ENCODE measurements at regions not wholly inside any gene's neighbourhood (a gene's known extent, or its start where the extent isn't known, plus 50 kb on each side); places are given as distances from the start of the nearest gene placed in this dataset.

DNA sequence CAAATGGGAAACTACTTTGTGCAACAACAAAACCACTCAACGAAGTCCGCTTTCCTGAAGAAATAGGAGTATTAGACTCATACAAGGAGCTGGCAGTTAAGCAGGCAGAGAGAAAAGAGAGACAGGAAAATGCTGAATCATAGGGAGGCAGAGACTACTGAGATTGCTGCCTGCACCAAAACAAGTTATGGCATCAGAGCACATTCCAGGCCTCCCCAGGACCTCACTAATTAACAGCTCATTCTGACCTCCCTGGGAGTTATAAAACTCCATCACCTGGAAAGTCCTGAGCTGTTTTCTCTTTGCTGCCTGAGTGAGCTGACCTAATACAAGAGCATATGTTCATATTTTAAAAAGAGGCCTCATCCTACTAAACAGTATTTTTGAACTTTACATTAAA lies 741.0 kb downstream of the MCTP2 start:
- Histone ChIP-seq H3K27me3 (ENCODE audit: insufficient read depth, poor library complexity, severe bottlenecking) (no peaks in the 10 kb centered on the region), H3K36me3 (ENCODE audit: low read depth) (no peaks in the 10 kb centered on the region), H3K4me3 (ENCODE audit: severe bottlenecking) (no peak overlapping the region), H3K9me3 (ENCODE audit: severe bottlenecking) (no peaks in the 10 kb centered on the region), H3K27ac (ENCODE audit: poor library complexity, severe bottlenecking) (no peak overlapping the region), H3K4me1 (ENCODE audit: insufficient read depth, poor library complexity, severe bottlenecking) (no peaks in the 10 kb centered on the region)
- DNase-seq (ENCODE audit: low spot score): no peak
- peak; percentile 53; the same call in 2 of the 3 replicates for ATAC-seq (ENCODE audit: low read depth)
- TF ChIP-seq, protein P1, sequence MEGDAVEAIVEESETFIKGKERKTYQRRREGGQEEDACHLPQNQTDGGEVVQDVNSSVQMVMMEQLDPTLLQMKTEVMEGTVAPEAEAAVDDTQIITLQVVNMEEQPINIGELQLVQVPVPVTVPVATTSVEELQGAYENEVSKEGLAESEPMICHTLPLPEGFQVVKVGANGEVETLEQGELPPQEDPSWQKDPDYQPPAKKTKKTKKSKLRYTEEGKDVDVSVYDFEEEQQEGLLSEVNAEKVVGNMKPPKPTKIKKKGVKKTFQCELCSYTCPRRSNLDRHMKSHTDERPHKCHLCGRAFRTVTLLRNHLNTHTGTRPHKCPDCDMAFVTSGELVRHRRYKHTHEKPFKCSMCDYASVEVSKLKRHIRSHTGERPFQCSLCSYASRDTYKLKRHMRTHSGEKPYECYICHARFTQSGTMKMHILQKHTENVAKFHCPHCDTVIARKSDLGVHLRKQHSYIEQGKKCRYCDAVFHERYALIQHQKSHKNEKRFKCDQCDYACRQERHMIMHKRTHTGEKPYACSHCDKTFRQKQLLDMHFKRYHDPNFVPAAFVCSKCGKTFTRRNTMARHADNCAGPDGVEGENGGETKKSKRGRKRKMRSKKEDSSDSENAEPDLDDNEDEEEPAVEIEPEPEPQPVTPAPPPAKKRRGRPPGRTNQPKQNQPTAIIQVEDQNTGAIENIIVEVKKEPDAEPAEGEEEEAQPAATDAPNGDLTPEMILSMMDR (IDR thresholded peaks at IDR 0.05; ENCODE audit: poor library complexity, severe bottlenecking): no peak

DNA sequence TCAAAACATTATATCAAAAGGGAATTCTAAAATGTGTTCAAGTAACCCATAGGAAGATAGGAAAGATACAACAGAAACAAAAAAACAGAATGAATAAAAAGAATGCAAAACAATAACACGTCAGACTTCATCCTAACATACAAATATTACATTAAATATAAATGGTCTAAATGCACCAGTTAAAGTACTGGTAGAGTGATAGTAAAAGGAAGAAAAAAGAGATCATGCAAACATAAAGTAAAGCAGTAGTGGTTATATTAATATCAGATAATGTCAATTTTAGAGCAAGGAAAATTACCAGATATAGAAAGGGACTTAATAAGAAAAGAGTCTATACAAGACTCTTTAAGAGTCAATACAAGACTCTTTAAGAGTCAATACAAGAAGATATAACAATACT lies 755.7 kb downstream of the MCTP2 start:
- TF ChIP-seq, protein P1 (IDR thresholded peaks at IDR 0.05; ENCODE audit: poor library complexity, severe bottlenecking): no peak
- no peak overlapping the region for H3K27ac ChIP-seq (ENCODE audit: poor library complexity, severe bottlenecking)
- no peak for ATAC-seq (ENCODE audit: low read depth)
- DNase-seq (ENCODE audit: low spot score): no peak
- no peaks in the 10 kb centered on the region for H3K4me1 ChIP-seq (ENCODE audit: insufficient read depth, poor library complexity, severe bottlenecking)
- no peak overlapping the region for H3K4me3 ChIP-seq (ENCODE audit: severe bottlenecking)
- H3K27me3 ChIP-seq (ENCODE audit: insufficient read depth, poor library complexity, severe bottlenecking): no peaks in the 10 kb centered on the region
- H3K9me3 ChIP-seq (ENCODE audit: severe bottlenecking): peaks cover 13% of the 10 kb centered on the region
- no peaks in the 10 kb centered on the region for H3K36me3 ChIP-seq (ENCODE audit: low read depth)

DNA sequence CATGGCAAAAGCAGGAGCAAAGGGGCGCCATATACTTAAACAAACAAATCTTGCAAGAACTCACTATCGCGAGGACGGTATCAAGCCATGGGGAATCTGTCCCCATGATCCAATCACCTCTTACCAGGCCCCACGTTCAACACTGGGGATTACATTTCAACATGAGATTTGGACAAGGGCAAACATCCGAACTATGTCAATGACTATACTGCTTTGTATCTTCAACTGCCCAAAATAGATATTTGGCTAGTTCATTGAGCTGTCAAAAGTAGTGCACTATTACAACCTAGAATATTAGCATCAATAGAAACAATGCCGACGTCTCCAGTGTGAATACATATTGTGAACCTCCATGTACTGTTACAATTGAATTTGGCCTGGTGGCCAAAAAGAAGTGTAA lies 760.4 kb downstream of the MCTP2 start:
- TF ChIP-seq, protein P1 (IDR thresholded peaks at IDR 0.05; ENCODE audit: poor library complexity, severe bottlenecking): no peak
- Histone ChIP-seq H3K36me3 (ENCODE audit: low read depth) (no peaks in the 10 kb centered on the region), H3K27ac (ENCODE audit: poor library complexity, severe bottlenecking) (no peak overlapping the region), H3K27me3 (ENCODE audit: insufficient read depth, poor library complexity, severe bottlenecking) (no peaks in the 10 kb centered on the region), H3K9me3 (ENCODE audit: severe bottlenecking) (peaks cover 10% of the 10 kb centered on the region), H3K4me1 (ENCODE audit: insufficient read depth, poor library complexity, severe bottlenecking) (no peaks in the 10 kb centered on the region), H3K4me3 (ENCODE audit: severe bottlenecking) (no peak overlapping the region)
- ATAC-seq (ENCODE audit: low read depth): no peak
- DNase-seq (ENCODE audit: low spot score): no peak

DNA sequence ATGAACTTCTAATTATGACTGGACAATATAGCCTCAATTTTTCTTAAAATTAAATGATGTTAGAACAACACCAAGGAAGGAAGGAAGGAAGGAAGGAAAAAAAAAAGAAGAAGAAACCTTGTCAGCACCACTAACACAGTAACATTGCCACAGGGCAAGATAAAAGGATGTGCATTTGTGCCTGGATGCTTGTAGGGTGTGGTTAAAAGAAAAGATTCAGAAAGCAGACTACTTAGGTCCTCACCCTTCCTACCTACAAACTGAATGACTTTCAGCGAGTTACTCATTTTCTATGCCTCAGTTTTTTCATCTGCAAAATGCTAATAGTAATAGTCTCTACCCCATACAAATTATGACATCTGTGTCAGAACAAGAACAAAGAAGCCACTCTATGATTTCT lies 778.3 kb downstream of the MCTP2 start:
- Histone ChIP-seq H3K27me3 (ENCODE audit: insufficient read depth, poor library complexity, severe bottlenecking) (no peaks in the 10 kb centered on the region), H3K36me3 (ENCODE audit: low read depth) (no peaks in the 10 kb centered on the region), H3K9me3 (ENCODE audit: severe bottlenecking) (no peaks in the 10 kb centered on the region), H3K4me3 (ENCODE audit: severe bottlenecking) (no peak overlapping the region), H3K4me1 (ENCODE audit: insufficient read depth, poor library complexity, severe bottlenecking) (no peaks in the 10 kb centered on the region), H3K27ac (ENCODE audit: poor library complexity, severe bottlenecking) (no peak overlapping the region)
- TF ChIP-seq, protein P1 (IDR thresholded peaks at IDR 0.05; ENCODE audit: poor library complexity, severe bottlenecking): no peak
- ATAC-seq (ENCODE audit: low read depth) (no peak), DNase-seq (ENCODE audit: low spot score) (no peak)

DNA sequence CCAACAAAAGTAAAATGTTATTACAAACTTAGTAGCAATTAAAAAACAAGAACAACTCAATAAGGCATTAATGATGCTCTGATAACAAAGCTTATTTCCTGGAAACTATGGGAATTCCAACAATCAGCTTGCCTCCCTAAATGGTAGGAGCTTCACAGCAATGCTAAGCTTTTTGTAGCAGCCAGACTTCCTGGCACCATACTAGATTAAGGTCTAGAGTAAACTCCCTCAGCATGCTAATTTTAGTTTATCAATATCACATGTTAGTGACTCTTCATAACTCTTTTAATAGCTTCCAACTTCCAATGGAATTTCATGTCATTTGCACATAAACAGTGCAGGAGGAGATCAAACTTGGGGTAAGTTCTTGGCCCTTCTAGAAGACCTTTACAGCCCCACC lies 782.0 kb downstream of the MCTP2 start:
- H3K4me1 ChIP-seq (ENCODE audit: insufficient read depth, poor library complexity, severe bottlenecking): peaks cover 4% of the 10 kb centered on the region
- H3K36me3 ChIP-seq (ENCODE audit: low read depth): no peaks in the 10 kb centered on the region
- H3K4me3 ChIP-seq (ENCODE audit: severe bottlenecking): no peak overlapping the region
- H3K27me3 ChIP-seq (ENCODE audit: insufficient read depth, poor library complexity, severe bottlenecking): no peaks in the 10 kb centered on the region
- H3K27ac ChIP-seq (ENCODE audit: poor library complexity, severe bottlenecking): no peak overlapping the region
- DNase-seq (ENCODE audit: low spot score) (no peak), ATAC-seq (ENCODE audit: low read depth) (no peak)
- TF ChIP-seq, protein P1 (IDR thresholded peaks at IDR 0.05; ENCODE audit: poor library complexity, severe bottlenecking): no peak
- H3K9me3 ChIP-seq (ENCODE audit: severe bottlenecking): no peaks in the 10 kb centered on the region
